ENCODE measurements at regions not wholly inside any gene's neighbourhood (a gene's known extent, or its start where the extent isn't known, plus 50 kb on each side); places are given as distances from the start of the nearest gene placed in this dataset.

- H3K36me3 ChIP-seq = no peaks in the 10 kb centered on the region
- TF ChIP-seq, protein P1, sequence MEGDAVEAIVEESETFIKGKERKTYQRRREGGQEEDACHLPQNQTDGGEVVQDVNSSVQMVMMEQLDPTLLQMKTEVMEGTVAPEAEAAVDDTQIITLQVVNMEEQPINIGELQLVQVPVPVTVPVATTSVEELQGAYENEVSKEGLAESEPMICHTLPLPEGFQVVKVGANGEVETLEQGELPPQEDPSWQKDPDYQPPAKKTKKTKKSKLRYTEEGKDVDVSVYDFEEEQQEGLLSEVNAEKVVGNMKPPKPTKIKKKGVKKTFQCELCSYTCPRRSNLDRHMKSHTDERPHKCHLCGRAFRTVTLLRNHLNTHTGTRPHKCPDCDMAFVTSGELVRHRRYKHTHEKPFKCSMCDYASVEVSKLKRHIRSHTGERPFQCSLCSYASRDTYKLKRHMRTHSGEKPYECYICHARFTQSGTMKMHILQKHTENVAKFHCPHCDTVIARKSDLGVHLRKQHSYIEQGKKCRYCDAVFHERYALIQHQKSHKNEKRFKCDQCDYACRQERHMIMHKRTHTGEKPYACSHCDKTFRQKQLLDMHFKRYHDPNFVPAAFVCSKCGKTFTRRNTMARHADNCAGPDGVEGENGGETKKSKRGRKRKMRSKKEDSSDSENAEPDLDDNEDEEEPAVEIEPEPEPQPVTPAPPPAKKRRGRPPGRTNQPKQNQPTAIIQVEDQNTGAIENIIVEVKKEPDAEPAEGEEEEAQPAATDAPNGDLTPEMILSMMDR (IDR thresholded peaks at IDR 0.05; ENCODE audit: low read depth, low read length) = no peak
- H3K9me3 ChIP-seq = no peaks in the 10 kb centered on the region
- no peak for DNase-seq
- H3K27me3 ChIP-seq = peaks cover 6% of the 10 kb centered on the region
- H3K4me1 ChIP-seq = no peaks in the 10 kb centered on the region
- H3K4me3 ChIP-seq (ENCODE audit: low read depth, low read length) = no peak overlapping the region
Measured at GRCh38 chr3:70731046-70731445, 418.6 kb upstream of the MDFIC2 start.

- no peak for DNase-seq
- Histone ChIP-seq H3K9me3 (no peaks in the 10 kb centered on the region), H3K27me3 (peaks cover 6% of the 10 kb centered on the region), H3K4me1 (no peaks in the 10 kb centered on the region), H3K4me3 (ENCODE audit: low read depth, low read length) (no peak overlapping the region), H3K36me3 (no peaks in the 10 kb centered on the region)
- TF ChIP-seq, protein P1 (IDR thresholded peaks at IDR 0.05; ENCODE audit: low read depth, low read length) = no peak
Measured at GRCh38 chr3:70729845-70730244, 417.4 kb upstream of the MDFIC2 start.

- Histone ChIP-seq H3K27me3 (peaks cover 6% of the 10 kb centered on the region), H3K9me3 (no peaks in the 10 kb centered on the region), H3K4me1 (no peaks in the 10 kb centered on the region), H3K4me3 (ENCODE audit: low read depth, low read length) (no peak overlapping the region), H3K36me3 (no peaks in the 10 kb centered on the region)
- no peak for DNase-seq
- TF ChIP-seq, protein P1 (IDR thresholded peaks at IDR 0.05; ENCODE audit: low read depth, low read length) = no peak
Measured at GRCh38 chr3:70728311-70728710, 415.9 kb upstream of the MDFIC2 start.

- Histone ChIP-seq H3K36me3 (no peaks in the 10 kb centered on the region), H3K27me3 (peaks cover 6% of the 10 kb centered on the region), H3K4me1 (no peaks in the 10 kb centered on the region), H3K4me3 (ENCODE audit: low read depth, low read length) (no peak overlapping the region), H3K9me3 (no peaks in the 10 kb centered on the region)
- DNase-seq = no peak
- TF ChIP-seq, protein P1 (IDR thresholded peaks at IDR 0.05; ENCODE audit: low read depth, low read length) = no peak
Measured at GRCh38 chr3:70726961-70727360, 414.5 kb upstream of the MDFIC2 start.

DNA sequence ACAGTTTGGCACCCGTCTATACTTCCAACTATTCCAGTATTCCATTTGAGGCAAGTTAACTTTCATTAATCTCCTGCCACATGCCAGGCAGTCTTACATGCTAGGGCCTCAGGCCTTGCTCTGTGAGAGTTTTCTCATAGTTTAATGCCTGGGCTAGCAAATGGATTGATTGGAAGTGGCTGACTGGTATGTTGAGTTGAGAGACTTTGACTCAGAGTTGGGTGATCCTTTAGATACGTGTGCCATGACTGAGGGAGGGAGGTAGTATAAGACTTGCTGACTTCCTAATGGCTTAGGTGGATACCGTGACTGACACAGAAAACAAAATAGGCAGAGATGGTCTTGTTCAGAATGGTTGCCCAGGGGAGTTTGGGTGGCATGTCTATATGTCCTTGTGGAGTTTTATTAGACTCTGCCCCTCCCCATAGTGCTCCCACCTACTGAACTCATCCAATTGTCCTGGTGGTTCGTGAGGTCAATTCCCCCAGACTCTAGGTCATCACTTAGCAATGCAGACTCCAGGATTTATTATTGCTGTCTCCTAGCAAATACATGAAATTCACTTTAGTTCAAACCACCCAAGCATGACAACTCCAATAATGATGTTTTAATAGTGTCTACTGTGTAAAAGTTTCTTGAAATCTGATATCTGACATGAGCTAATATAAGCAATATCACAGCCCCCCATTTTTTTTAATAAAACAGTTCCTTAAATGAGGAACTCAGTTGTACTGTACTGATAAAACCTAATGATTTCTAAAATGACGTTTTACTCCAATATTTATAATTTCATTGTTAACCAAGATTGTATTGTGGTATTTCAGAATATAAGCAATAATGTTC, 413.9 kb upstream of the MDFIC2 start:
- Histone ChIP-seq H3K27me3 (peaks cover 6% of the 10 kb centered on the region), H3K9me3 (no peaks in the 10 kb centered on the region), H3K4me1 (no peaks in the 10 kb centered on the region), H3K36me3 (no peaks in the 10 kb centered on the region), H3K4me3 (ENCODE audit: low read depth, low read length) (no peak overlapping the region)
- DNase-seq = no peak
- TF ChIP-seq, protein P1 (IDR thresholded peaks at IDR 0.05; ENCODE audit: low read depth, low read length) = no peak

DNA sequence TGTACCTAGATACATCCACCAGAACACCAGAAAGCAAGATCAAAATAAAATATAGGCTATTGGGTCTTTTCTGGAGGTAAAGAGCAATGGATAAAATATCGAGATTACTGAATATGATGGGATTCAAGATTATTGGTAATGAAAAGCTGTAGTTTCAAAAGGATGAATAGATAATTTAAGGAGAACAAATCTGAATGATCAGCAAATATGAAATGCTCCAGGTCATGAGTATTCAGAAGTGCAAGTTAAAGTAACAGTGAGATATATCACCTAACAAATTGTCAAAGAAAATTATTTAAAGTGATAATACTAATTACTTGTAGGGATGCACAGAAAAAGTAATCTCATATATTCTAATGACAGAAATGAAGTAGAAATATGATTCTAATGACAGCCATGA, 409.6 kb upstream of the MDFIC2 start:
- DNase-seq = no peak
- TF ChIP-seq, protein P1 (IDR thresholded peaks at IDR 0.05; ENCODE audit: low read depth, low read length) = no peak
- no peak overlapping the region for H3K4me3 ChIP-seq (ENCODE audit: low read depth, low read length)
- H3K36me3 ChIP-seq = no peaks in the 10 kb centered on the region
- H3K4me1 ChIP-seq = no peaks in the 10 kb centered on the region
- no peaks in the 10 kb centered on the region for H3K9me3 ChIP-seq
- no peaks in the 10 kb centered on the region for H3K27me3 ChIP-seq

All from BE2C (cell line).